PC-9 (cell line): ENCODE measurements at regions not wholly inside any gene's neighbourhood (a gene's known extent, or its start where the extent isn't known, plus 50 kb on each side); places are given as distances from the start of the nearest gene placed in this dataset.

ENCODE experiments used
- BruUV-seq: library from RNA; stranded (reverse); fragments of 400-500 nt; replicated peaks from 2 replicates; lab custom pipeline; 2021; lab: Mats Ljungman, UMichigan
- CTCF ChIA-PET: fragments of 300-600 bp; sonication (Branson Sonifier 250); formaldehyde crosslinking; loops from one replicate; lab custom pipeline; 2022; ENCODE audit warnings: antibody characterized with exemption; lab: Charles Lee
- POLR2A ChIA-PET: fragments of 300-600 bp; sonication (Branson Sonifier 250); formaldehyde crosslinking; loops from one replicate; lab custom pipeline; 2022; ENCODE audit warnings: antibody characterized with exemption; ENCODE audit not compliant: unreplicated experiment; lab: Charles Lee
- DNase-seq, 2 experiments: peaks; one replicate each; pipeline versions ENCODE4 v3.0.0 to v3.0.0-alpha.2; 2015 to 2022; ENCODE audit warnings: mixed read lengths in 1 of 2
- H2AFZ ChIP-seq: fragments of 200-600 bp; sonication (generic); 2 replicates; pipeline ENCODE4 v1.8.1; 2017; ENCODE audit warnings: antibody characterized with exemption
- H3F3A ChIP-seq: fragments of 200-600 bp; sonication (generic); 2 replicates; pipeline ENCODE4 v1.8.1; 2017; ENCODE audit warnings: antibody characterized with exemption, mild to moderate bottlenecking, low read depth; ENCODE audit not compliant: insufficient read depth
- H3K27ac ChIP-seq: fragments of 200-600 bp; sonication (generic); 2 replicates; pipeline ENCODE4 v1.6.1; 2016; ENCODE audit warnings: mixed run types
- H3K27me3 ChIP-seq: fragments of 200-600 bp; sonication (generic); 2 replicates; pipeline ENCODE4 v1.6.1; 2016; ENCODE audit warnings: low read depth, mixed run types; ENCODE audit not compliant: insufficient read depth
- H3K36me3 ChIP-seq: fragments of 200-600 bp; sonication (generic); 2 replicates; pipeline ENCODE4 v1.6.1; 2016; ENCODE audit warnings: low read depth, mixed run types
- H3K4me1 ChIP-seq: fragments of 200-600 bp; sonication (generic); replicated peaks from 2 replicates; pipeline ENCODE4 v1.6.1; 2016; ENCODE audit warnings: mixed run types; ENCODE audit not compliant: insufficient read depth
- H3K4me2 ChIP-seq: fragments of 200-600 bp; sonication (generic); 2 replicates; pipeline ENCODE4 v1.6.1; 2017; ENCODE audit warnings: mixed run types
- H3K4me3 ChIP-seq: fragments of 200-600 bp; sonication (generic); 2 replicates; pipeline ENCODE4 v1.6.1; 2016; ENCODE audit warnings: mixed run types
- H3K79me2 ChIP-seq: fragments of 200-600 bp; sonication (generic); 2 replicates; pipeline ENCODE4 v1.6.1; 2017; ENCODE audit warnings: low read depth, mixed run types
- H3K9me2 ChIP-seq: fragments of 200-600 bp; sonication (generic); 2 replicates; pipeline ENCODE4 v1.8.1; 2017; ENCODE audit warnings: mild to moderate bottlenecking; ENCODE audit not compliant: insufficient read depth
- H3K9me3 ChIP-seq: fragments of 200-600 bp; sonication (generic); 2 replicates; pipeline ENCODE4 v1.8.1; 2016; ENCODE audit warnings: low read depth; ENCODE audit not compliant: insufficient read depth
- H4K20me1 ChIP-seq: fragments of 200-600 bp; sonication (generic); 2 replicates; pipeline ENCODE4 v1.8.1; 2017; ENCODE audit not compliant: insufficient read depth
- CTCF ChIP-seq: fragments of 200-600 bp; sonication (generic); conservative IDR thresholded peaks from 2 replicates; pipeline ENCODE4 v1.6.1; 2017; ENCODE audit warnings: mixed run types, antibody characterized with exemption, mild to moderate bottlenecking, moderate library complexity
- EZH2 ChIP-seq: fragments of 200-600 bp; sonication (generic); IDR thresholded peaks from 2 replicates; pipeline ENCODE4 v1.8.0; 2017; ENCODE audit warnings: antibody characterized with exemption, low read depth
- intact Hi-C: fragments of 100-400 bp; cut with micrococcal nuclease; formaldehyde crosslinking; loops from one replicate; pipeline ENCODE4 v1.10.0; 2022; ENCODE audit not compliant: unreplicated experiment

GRCh38 chrX:16451334-16451733 is 198.6 kb upstream of the S100G start:
- Histone ChIP-seq H3K27ac (no peak overlapping the region), H2AFZ (no peak overlapping the region), H3K27me3 (no peaks in the 10 kb centered on the region), H3F3A (no peaks in the 10 kb centered on the region), H3K4me3 (no peak overlapping the region), H3K79me2 (no peaks in the 10 kb centered on the region), H3K4me2 (no peak overlapping the region), H3K4me1 (no peaks in the 10 kb centered on the region), H3K36me3 (no peaks in the 10 kb centered on the region), H4K20me1 (no peaks in the 10 kb centered on the region), H3K9me2 (no peaks in the 10 kb centered on the region), H3K9me3 (no peaks in the 10 kb centered on the region)
- no TSS peak for BruUV-seq
- intact Hi-C loops, result no loop called here
- ChIA-PET CTCF (no interaction called here), POLR2A (no interaction called here)
- DNase-seq, result no peak
- TF ChIP-seq EZH2 (no peak), CTCF (no peak)

- no peak overlapping the region for H2AFZ ChIP-seq
- H3K27me3 ChIP-seq, result no peaks in the 10 kb centered on the region
- intact Hi-C loops, result no loop called here
- TF ChIP-seq EZH2, result no peak
- TF ChIP-seq CTCF, result no peak
- H3K27ac ChIP-seq, result no peak overlapping the region
- H3K79me2 ChIP-seq, result no peaks in the 10 kb centered on the region
- no peaks in the 10 kb centered on the region for H3K9me3 ChIP-seq
- no TSS peak for BruUV-seq
- H3K36me3 ChIP-seq, result no peaks in the 10 kb centered on the region
- no peak overlapping the region for H3K4me3 ChIP-seq
- no peaks in the 10 kb centered on the region for H3K9me2 ChIP-seq
- DNase-seq, result no peak
- H3F3A ChIP-seq, result no peaks in the 10 kb centered on the region
- ChIA-PET CTCF (no interaction called here), POLR2A (interaction anchor here (0.7 kb wide), 1 partner anchor 155 kb away, joined by 5 read pairs; no protein-coding TSS in a partner anchor)
- no peaks in the 10 kb centered on the region for H3K4me1 ChIP-seq
- no peaks in the 10 kb centered on the region for H4K20me1 ChIP-seq
- H3K4me2 ChIP-seq, result no peak overlapping the region
Observed at GRCh38 chrX:16454926-16455325, 195.0 kb upstream of the S100G start.

- H4K20me1 ChIP-seq, result no peaks in the 10 kb centered on the region
- no peak overlapping the region for H2AFZ ChIP-seq
- H3K27ac ChIP-seq, result no peak overlapping the region
- H3K4me2 ChIP-seq, result no peak overlapping the region
- intact Hi-C loops, result no loop called here
- ChIA-PET CTCF (no interaction called here), POLR2A (no interaction called here)
- no peaks in the 10 kb centered on the region for H3K4me1 ChIP-seq
- TF ChIP-seq EZH2 (no peak), CTCF (no peak)
- no TSS peak for BruUV-seq
- no peaks in the 10 kb centered on the region for H3K9me3 ChIP-seq
- no peak for DNase-seq
- no peaks in the 10 kb centered on the region for H3K79me2 ChIP-seq
- H3F3A ChIP-seq, result no peaks in the 10 kb centered on the region
- no peaks in the 10 kb centered on the region for H3K27me3 ChIP-seq
- H3K36me3 ChIP-seq, result no peaks in the 10 kb centered on the region
- no peaks in the 10 kb centered on the region for H3K9me2 ChIP-seq
- no peak overlapping the region for H3K4me3 ChIP-seq
Observed at GRCh38 chrX:16457239-16457638, 192.7 kb upstream of the S100G start.
